B cell (primary cell): ENCODE measurements at regions not wholly inside any gene's neighbourhood (a gene's known extent, or its start where the extent isn't known, plus 50 kb on each side); places are given as distances from the start of the nearest gene placed in this dataset.

Experiments
- CTCF ChIP-seq: fragments of 200-600 bp; IDR thresholded peaks from one replicate; pipeline ENCODE4 v1.8.0; 2022; ENCODE audit warnings: antibody characterized with exemption, mild to moderate bottlenecking
- EZH2 ChIP-seq: IDR thresholded peaks from 2 replicates; pipeline ENCODE4 v1.6.1; 2012; ENCODE audit warnings: borderline replicate concordance, low read depth, mild to moderate bottlenecking, moderate library complexity, low read length; ENCODE audit not compliant: insufficient read depth, poor library complexity, severe bottlenecking

GRCh38 chr10:120715171-120715570 lies 136.0 kb upstream of the WDR11 start:
- TF ChIP-seq CTCF (no peak), EZH2 (no peak)
